ENCODE measurements at regions not wholly inside any gene's neighbourhood (a gene's known extent, or its start where the extent isn't known, plus 50 kb on each side); places are given as distances from the start of the nearest gene placed in this dataset.

- no peak overlapping the region for H3K4me3 ChIP-seq (ENCODE audit: low read length in 3 of 3)
- H3K9me3 ChIP-seq (ENCODE audit: control insufficient read depth in 2 of 3, insufficient read depth in 1 of 3, low read length in 3 of 3): no peaks in the 10 kb centered on the region
- TF ChIP-seq, protein P1, sequence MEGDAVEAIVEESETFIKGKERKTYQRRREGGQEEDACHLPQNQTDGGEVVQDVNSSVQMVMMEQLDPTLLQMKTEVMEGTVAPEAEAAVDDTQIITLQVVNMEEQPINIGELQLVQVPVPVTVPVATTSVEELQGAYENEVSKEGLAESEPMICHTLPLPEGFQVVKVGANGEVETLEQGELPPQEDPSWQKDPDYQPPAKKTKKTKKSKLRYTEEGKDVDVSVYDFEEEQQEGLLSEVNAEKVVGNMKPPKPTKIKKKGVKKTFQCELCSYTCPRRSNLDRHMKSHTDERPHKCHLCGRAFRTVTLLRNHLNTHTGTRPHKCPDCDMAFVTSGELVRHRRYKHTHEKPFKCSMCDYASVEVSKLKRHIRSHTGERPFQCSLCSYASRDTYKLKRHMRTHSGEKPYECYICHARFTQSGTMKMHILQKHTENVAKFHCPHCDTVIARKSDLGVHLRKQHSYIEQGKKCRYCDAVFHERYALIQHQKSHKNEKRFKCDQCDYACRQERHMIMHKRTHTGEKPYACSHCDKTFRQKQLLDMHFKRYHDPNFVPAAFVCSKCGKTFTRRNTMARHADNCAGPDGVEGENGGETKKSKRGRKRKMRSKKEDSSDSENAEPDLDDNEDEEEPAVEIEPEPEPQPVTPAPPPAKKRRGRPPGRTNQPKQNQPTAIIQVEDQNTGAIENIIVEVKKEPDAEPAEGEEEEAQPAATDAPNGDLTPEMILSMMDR (IDR thresholded peaks at IDR 0.05; ENCODE audit: borderline replicate concordance, extremely low read depth, insufficient read depth): no peak
- no peaks in the 10 kb centered on the region for H3K36me3 ChIP-seq (ENCODE audit: control insufficient read depth in 2 of 3, insufficient read depth in 3 of 3, low read length in 3 of 3)
- FAIRE-seq: no peak
- peak in 1 of 5 donors; percentile 48 for DNase-seq
- no peak overlapping the region for H3K27ac ChIP-seq (ENCODE audit: low read depth in 2 of 2, low read length in 2 of 2)
- H3K4me1 ChIP-seq (ENCODE audit: control insufficient read depth in 2 of 3, insufficient read depth in 2 of 3, low read depth in 1 of 3, low read length in 3 of 3): peaks cover 0 to 2% (median 0%) of the 10 kb centered on the region in 3 donors
- no peak overlapping the region for H3K9ac ChIP-seq (ENCODE audit: low read length in 3 of 3)
- no peaks in the 10 kb centered on the region for H3K27me3 ChIP-seq (ENCODE audit: control insufficient read depth, insufficient read depth, low read length)
- intact Hi-C loops (cut with DNase I): no loop called here
These were observed 55.0 kb downstream of the KCNF1 start for GRCh38 chr2:10966741-10967140.

- no peak for FAIRE-seq
- DNase-seq: peak in 1 of 5 donors; percentile 26
- intact Hi-C loops (cut with DNase I): no loop called here
These were observed 56.4 kb downstream of the KCNF1 start for GRCh38 chr2:10968176-10968575.

GRCh38 chr2:10970666-10971065 lies 58.9 kb downstream of the KCNF1 start:
- no peak overlapping the region for H3K9ac ChIP-seq (ENCODE audit: low read length in 3 of 3)
- FAIRE-seq: no peak
- no peak overlapping the region for H3K4me3 ChIP-seq (ENCODE audit: low read length in 3 of 3)
- intact Hi-C loops (cut with DNase I): no loop called here
- H3K4me1 ChIP-seq (ENCODE audit: control insufficient read depth in 2 of 3, insufficient read depth in 2 of 3, low read depth in 1 of 3, low read length in 3 of 3): no peaks in the 10 kb centered on the region
- no peaks in the 10 kb centered on the region for H3K36me3 ChIP-seq (ENCODE audit: control insufficient read depth in 2 of 3, insufficient read depth in 3 of 3, low read length in 3 of 3)
- no peaks in the 10 kb centered on the region for H3K9me3 ChIP-seq (ENCODE audit: control insufficient read depth in 2 of 3, insufficient read depth in 1 of 3, low read length in 3 of 3)
- DNase-seq: no peak
- no peak overlapping the region for H3K27ac ChIP-seq (ENCODE audit: low read depth in 2 of 2, low read length in 2 of 2)
- no peaks in the 10 kb centered on the region for H3K27me3 ChIP-seq (ENCODE audit: control insufficient read depth, insufficient read depth, low read length)
- TF ChIP-seq, protein P1 (IDR thresholded peaks at IDR 0.05; ENCODE audit: borderline replicate concordance, extremely low read depth, insufficient read depth): no peak

More at GRCh38 chr2:10968176-10968575, 56.4 kb downstream of the KCNF1 start:
- Histone ChIP-seq H3K36me3 (ENCODE audit: control insufficient read depth in 2 of 3, insufficient read depth in 3 of 3, low read length in 3 of 3) (no peaks in the 10 kb centered on the region), H3K27ac (ENCODE audit: low read depth in 2 of 2, low read length in 2 of 2) (no peak overlapping the region), H3K4me1 (ENCODE audit: control insufficient read depth in 2 of 3, insufficient read depth in 2 of 3, low read depth in 1 of 3, low read length in 3 of 3) (peaks cover 0 to 2% (median 0%) of the 10 kb centered on the region in 3 donors), H3K27me3 (ENCODE audit: control insufficient read depth, insufficient read depth, low read length) (no peaks in the 10 kb centered on the region), H3K9ac (ENCODE audit: low read length in 3 of 3) (no peak overlapping the region), H3K4me3 (ENCODE audit: low read length in 3 of 3) (no peak overlapping the region), H3K9me3 (ENCODE audit: control insufficient read depth in 2 of 3, insufficient read depth in 1 of 3, low read length in 3 of 3) (no peaks in the 10 kb centered on the region)
- TF ChIP-seq, protein P1 (IDR thresholded peaks at IDR 0.05; ENCODE audit: borderline replicate concordance, extremely low read depth, insufficient read depth): no peak
